ENCODE measurements at regions not wholly inside any gene's neighbourhood (a gene's known extent, or its start where the extent isn't known, plus 50 kb on each side); places are given as distances from the start of the nearest gene placed in this dataset.

DNA sequence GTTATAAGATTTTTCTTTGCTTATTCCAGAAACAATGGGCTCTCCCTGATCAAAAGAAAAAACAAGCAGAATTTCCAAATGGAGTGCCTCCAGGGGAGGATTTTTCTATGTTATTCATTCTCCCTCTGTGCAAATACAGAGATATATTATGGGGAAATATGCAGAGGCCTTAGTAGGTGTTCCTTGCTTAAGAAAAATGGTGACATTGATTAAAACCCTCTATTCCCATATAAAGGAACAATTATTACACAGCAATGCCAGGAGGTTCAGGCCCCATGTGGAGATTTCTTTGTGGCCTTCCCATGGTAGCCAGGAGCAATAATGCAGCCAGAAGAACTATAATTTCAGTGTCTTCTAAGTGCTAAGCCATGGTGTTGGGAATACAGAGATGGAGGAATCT is 255.9 kb upstream of the CXCR4 start:
- DNase-seq (ENCODE audit: low spot score), result no peak

- no peak for DNase-seq (ENCODE audit: low spot score)
These were observed 255.1 kb upstream of the CXCR4 start for GRCh38 chr2:136373029-136373428.

- no peak for DNase-seq (ENCODE audit: low spot score)
These were observed 246.0 kb upstream of the CXCR4 start for GRCh38 chr2:136363900-136364299.

- DNase-seq (ENCODE audit: low spot score), result no peak
These were observed 245.5 kb upstream of the CXCR4 start for GRCh38 chr2:136363470-136363869.

DNA sequence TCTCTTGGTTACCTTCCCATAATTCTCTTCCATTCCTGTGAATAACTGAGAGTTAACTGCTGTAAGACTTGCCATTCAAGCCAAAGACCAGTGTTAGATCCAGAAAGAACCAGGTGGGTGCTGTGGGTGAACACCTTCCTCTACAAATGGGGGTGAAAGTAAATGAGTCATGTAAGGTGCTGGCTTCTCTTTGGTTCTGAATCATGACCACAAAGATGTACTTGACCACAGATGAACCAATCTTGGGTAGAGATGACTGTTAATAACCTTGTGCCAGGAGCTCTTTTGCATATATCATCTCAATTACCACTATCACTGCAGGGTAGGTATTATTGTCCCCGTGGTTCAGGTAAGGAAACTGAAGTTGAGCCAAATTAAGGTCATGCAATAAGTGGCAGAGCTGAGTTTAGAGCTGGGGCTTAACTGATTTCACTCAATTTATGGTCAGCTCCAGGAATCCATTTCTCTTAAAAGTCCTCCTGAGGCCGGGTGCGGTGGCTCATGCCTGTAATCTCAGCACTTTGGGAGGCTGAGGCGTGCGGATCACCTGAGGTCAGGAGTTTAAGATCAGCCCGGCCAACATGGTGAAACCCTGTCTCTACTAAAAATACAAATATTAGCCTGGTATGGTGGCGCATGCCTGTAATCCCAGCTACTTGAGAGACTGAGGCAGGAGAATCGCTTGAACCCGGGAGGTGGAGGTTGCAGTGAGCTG is 244.9 kb upstream of the CXCR4 start:
- DNase-seq (ENCODE audit: low spot score), result no peak

- DNase-seq (ENCODE audit: low spot score), result no peak
These were observed 243.6 kb upstream of the CXCR4 start for GRCh38 chr2:136361521-136361920.

DNA sequence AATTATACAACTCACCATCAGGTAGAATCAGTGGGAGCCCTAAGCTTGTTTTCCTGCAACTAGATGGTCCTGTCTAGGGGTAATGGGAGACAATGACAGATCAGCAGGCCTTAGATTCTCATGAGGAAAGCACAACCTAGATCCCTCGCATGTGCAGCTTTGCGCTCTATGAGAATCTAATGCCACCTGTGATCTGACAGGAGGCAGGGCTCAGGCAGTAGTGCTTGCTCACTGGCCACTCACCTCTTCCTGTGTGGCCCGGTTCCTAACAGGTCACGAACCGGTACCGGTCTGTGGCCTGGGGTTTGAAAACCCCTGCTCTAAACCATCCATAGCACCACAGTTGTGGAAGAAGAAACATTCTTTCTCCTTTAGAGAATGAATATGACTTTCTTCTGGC is 242.8 kb upstream of the CXCR4 start:
- no peak for DNase-seq (ENCODE audit: low spot score)

DNA sequence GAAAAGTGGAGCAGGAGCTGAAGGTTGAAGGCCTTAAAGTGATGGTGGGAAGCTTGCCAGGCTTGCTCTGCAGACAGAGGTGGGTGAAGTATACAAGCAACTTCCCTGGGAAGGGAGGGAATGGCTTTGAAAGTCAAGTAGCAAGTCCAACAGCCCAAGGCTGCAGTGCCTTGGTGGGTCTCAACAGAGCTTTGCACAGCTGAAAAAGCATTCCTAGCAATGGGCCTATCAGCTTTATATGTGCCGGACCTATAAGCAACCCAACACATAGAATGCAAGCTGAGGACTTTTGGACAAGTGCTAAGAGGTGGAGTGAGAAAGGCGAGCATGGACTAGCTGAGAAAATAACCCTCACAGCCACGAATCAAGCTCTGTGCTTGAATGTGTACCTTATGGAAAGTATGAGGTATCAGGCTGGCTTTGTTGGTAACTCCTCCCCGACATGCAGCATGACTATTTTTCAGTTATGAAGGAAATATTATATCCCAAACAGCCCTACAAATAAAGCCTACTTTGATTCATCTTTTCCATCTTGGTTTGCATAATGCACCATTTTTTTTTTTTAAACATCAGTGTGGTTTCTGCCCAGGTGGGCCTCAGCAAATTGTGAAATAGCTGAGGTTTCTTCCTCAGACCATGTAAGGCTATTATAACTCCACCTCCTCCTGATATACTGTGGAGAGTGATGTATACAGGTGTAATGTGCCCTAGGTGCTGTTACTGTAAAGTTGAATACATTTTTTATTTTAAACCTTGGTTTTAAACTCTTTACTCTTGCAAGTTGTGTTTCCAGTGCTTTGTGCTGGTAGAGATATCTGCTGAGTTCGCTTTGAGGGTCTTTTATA is 241.4 kb upstream of the CXCR4 start:
- no peak for DNase-seq (ENCODE audit: low spot score)

- no peak for DNase-seq (ENCODE audit: low spot score)
These were observed 240.6 kb upstream of the CXCR4 start for GRCh38 chr2:136358576-136358975.

GRCh38 chr2:136357007-136357380 is 239.0 kb upstream of the CXCR4 start:
- no peak for DNase-seq (ENCODE audit: low spot score)

- no peak for DNase-seq (ENCODE audit: low spot score)
These were observed 238.4 kb upstream of the CXCR4 start for GRCh38 chr2:136356125-136357006.

DNA sequence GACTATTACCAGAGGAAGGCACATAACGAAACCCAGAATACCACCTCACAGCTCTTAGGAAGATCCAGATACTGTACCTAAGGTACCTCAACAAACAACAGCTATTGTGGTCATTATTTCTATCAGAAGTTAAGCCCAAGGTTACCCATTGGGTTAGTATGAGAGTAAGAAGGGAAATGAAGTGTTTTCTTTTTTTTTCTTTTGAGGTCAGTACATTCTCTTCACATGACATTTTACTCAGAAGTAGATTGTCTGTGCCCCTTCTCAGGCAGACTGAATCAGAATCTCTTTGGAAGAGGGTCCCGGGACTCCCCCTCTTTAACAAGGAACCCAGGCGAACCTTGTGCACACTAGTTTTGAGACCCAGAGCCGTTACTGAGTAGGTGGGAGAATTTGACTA is 233.7 kb upstream of the CXCR4 start:
- DNase-seq (ENCODE audit: low spot score), result no peak

DNA sequence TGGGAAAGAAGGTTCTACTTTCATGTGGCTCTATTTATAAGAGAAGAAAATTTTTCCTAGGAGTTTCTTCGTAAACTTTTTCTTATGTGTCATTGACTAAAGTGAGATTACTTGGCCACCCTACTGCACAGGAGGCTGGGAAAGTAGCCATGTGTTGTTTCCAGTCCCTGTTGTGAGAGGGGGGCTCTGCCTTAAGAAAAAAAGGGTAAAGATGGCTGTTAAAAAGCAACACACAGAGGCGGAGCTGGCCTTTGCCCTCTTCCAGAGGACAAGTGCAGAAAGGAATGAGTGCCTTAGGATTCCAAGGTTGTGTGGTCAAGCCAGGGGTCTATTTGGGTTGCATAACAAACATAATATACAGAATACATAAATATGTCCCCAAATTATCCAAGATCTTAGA is 230.0 kb upstream of the CXCR4 start:
- no peak for DNase-seq (ENCODE audit: low spot score)

DNA sequence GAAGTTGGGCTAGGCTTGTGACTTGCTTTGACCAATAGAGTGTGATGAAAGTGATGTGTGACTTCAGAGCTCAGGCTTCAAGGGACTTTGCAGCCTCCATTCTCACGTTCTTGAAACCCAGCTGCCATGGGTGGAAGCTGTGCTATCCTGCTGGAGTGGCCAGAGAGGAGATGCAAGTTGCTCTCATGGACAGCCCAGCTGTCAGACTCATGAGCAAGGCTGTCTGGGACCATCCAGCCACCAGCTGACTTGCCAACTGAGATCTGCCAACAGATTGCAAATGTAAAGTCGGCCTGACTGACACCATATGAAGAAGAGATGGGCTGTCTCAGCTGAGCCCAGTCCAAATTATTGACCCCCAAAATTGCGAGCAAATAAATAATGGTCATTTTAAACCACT is 226.4 kb upstream of the CXCR4 start:
- no peak for DNase-seq (ENCODE audit: low spot score)

DNA sequence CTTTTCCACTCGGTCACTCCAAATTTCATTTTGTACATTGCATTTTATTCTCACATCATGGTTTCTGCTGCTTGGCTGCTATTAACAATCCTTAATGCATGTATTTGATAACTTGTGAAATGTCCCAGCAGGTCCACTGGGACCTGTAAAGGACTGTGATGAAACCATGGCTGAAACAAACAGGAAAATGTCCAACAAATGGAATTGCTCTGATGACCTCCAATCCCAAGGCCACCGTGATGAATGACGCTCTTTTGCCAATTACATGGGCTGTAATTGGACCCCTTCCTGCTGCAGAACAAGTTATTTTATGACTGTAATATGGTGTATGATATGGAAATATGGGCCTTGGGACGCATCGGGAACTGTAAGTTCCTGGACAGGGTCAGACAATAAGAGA is 224.2 kb upstream of the CXCR4 start:
- no peak for DNase-seq (ENCODE audit: low spot score)

DNA sequence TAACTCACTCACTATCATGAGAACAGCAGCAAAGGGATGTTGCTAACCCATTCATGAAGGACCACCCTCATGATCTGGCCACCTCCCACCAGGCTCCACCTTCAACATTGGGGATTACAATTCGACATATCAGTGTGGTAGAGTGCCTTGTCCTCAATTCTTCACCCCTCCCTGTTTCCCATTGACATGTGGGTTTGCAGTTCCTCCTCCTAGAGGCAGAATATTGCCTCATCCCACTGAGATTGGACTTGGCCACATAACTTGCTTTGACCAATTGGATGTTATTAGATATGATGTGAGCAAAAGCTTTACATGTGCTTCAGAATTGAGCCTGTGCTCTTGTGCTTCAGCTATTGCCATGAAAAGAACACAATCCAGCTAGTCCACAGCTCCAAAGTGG is 217.0 kb upstream of the CXCR4 start:
- no peak for DNase-seq (ENCODE audit: low spot score)

DNA sequence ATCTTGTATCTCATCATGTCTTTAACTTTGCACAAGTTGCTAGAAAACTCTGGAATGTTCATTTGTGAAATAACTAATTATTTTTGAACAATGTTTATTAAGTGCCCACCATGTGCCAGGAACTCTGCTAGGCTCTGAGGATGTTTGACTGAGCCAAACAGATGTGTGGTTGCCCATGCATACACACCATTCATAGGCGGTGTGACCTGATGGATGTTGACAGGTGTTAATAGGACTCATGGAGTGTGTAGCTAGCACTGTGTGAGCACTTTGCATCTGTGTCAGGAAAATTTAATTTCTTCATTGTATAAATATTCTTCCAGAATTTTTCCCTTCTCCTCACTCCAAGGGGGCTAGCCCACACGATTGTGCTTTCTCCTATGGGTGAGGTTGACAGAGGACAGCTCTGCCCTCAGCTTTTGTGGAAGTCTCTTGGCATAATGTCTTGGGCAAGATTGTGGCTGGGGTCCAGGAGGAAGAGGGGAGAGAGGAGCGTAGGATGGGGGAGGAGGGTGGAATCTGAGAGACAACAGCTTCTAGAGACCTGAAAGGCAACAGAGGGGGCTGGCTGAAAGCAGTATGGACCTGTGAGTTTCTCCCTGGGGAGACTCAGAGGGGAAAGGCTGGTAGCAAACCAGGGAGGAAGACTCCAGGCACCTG is 214.6 kb upstream of the CXCR4 start:
- DNase-seq (ENCODE audit: low spot score), result no peak

- no peak for DNase-seq (ENCODE audit: low spot score)
These were observed 213.3 kb upstream of the CXCR4 start for GRCh38 chr2:136331226-136331625.

DNA sequence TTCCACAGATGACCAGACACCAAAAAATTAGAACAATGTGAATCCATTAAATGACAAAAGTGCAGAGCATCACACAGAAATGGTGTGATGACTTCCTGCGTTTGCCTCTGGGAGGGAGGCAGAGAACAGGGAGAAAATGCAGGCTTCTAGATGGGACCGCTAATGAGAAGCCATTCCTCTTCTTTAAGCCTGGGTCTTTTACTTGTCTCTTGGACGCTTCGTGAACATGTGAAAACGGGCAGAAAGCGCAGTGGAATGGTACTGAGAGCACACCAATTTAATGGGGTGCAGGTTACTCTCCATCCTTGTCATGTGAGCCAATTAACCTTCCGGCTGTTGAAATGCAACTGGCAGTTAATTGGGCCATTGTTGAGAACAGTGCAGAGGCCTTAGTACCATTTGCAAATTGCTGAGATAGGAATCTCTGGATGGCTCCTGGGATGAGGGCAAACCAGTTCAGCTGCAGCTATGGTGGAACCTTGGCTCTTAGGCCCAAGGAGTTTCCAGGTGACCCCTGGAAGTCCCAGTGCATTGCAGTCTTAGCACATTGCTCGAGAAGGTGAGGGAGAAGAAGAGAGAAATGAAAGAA is 210.4 kb upstream of the CXCR4 start:
- DNase-seq (ENCODE audit: low spot score), result no peak

- no peak for DNase-seq (ENCODE audit: low spot score)
These were observed 209.4 kb upstream of the CXCR4 start for GRCh38 chr2:136327162-136327852.

- DNase-seq (ENCODE audit: low spot score), result no peak
These were observed 207.9 kb upstream of the CXCR4 start for GRCh38 chr2:136325844-136326331.
